Tibial nerve (tissue), 4 donors: ENCODE measurements at regions not wholly inside any gene's neighbourhood (a gene's known extent, or its start where the extent isn't known, plus 50 kb on each side); places are given as distances from the start of the nearest gene placed in this dataset.

Experiments used
- DNase-seq, 2 donors: peaks; one replicate each; pipeline ENCODE4 v3.0.0-alpha.2; 2019; ENCODE audit warnings: low spot score in 2 of 2
- H3K27ac ChIP-seq, 4 donors: fragments of 200-600 bp; sonication (generic) in 3 of 4; one replicate each; pipeline ENCODE4 v1.5.1; 2017 to 2019; ENCODE audit warnings: mild to moderate bottlenecking in 1 of 4
- H3K27me3 ChIP-seq, 2 donors: fragments of 200-600 bp; sonication (generic) in 1 of 2; one replicate each; pipeline versions ENCODE4 v1.5.1 to v1.6.0; 2017 to 2019
- H3K36me3 ChIP-seq, 3 donors: fragments of 200-600 bp; sonication (generic); one replicate each; pipeline ENCODE4 v1.5.1; 2018 to 2019
- H3K4me1 ChIP-seq, 4 donors: fragments of 200-600 bp; sonication (generic) in 3 of 4; one replicate each; pipeline ENCODE4 v1.5.1; 2017 to 2019
- H3K4me3 ChIP-seq, 4 donors: fragments of 200-600 bp; sonication (generic) in 3 of 4; one replicate each; pipeline ENCODE4 v1.5.1; 2017 to 2019; ENCODE audit warnings: mild to moderate bottlenecking in 1 of 4, moderate library complexity in 1 of 4
- H3K9me3 ChIP-seq, 4 donors: fragments of 200-600 bp; sonication (generic) in 3 of 4; one replicate each; pipeline ENCODE4 v1.5.1; 2017 to 2019
- CTCF ChIP-seq, 5 experiments: fragments of 200-600 bp in 3 of 5; fragments of 450-650 bp in 2 of 5; sonication (generic) in 3 of 5; IDR thresholded peaks; one replicate each; pipeline ENCODE4 v1.5.1; 2016 to 2019; ENCODE audit warnings: antibody characterized with exemption in 5 of 5, mild to moderate bottlenecking in 3 of 5, moderate library complexity in 2 of 5
- EP300 ChIP-seq, 2 donors: sonication (generic); formaldehyde crosslinking; IDR thresholded peaks; one replicate each; pipeline ENCODE4 v1.6.1; 2017; ENCODE audit warnings: antibody characterized with exemption in 2 of 2, mild to moderate bottlenecking in 1 of 2
- POLR2A ChIP-seq, 2 donors: fragments of 450-650 bp; IDR thresholded peaks; one replicate each; pipeline ENCODE4 v1.6.1; 2017; ENCODE audit warnings: antibody characterized with exemption in 2 of 2, mild to moderate bottlenecking in 2 of 2, moderate library complexity in 2 of 2
- WGBS, 2 donors: methylation state at CpG; one replicate each; pipeline ENCODE4 v1.1.5; 2018; 5-methylcytosine and 5-hydroxymethylcytosine counted together

- WGBS, 2 donors = 75 to 76% methylated on average over 9 of the region's 9 CpGs
- no peaks in the 10 kb centered on the region for H3K36me3 ChIP-seq
- DNase-seq = no peak
- no peaks in the 10 kb centered on the region for H3K27me3 ChIP-seq
- no peak for TF ChIP-seq POLR2A (IDR thresholded peaks at IDR 0.05)
- TF ChIP-seq EP300 (IDR thresholded peaks at IDR 0.05) = no peak
- no peak for TF ChIP-seq CTCF (IDR thresholded peaks at IDR 0.05)
- H3K4me1 ChIP-seq = no peaks in the 10 kb centered on the region
- no peak overlapping the region for H3K27ac ChIP-seq
- H3K4me3 ChIP-seq = no peak overlapping the region
- H3K9me3 ChIP-seq = peaks cover 0 to 10% (median 0%) of the 10 kb centered on the region in 4 donors
These were observed 141.5 kb downstream of the AACS start for GRCh38 chr12:125206711-125207110.

- Histone ChIP-seq H3K9me3 (no peaks in the 10 kb centered on the region), H3K27ac (no peak overlapping the region), H3K4me1 (no peaks in the 10 kb centered on the region), H3K27me3 (no peaks in the 10 kb centered on the region), H3K4me3 (no peak overlapping the region), H3K36me3 (no peaks in the 10 kb centered on the region)
- TF ChIP-seq POLR2A (IDR thresholded peaks at IDR 0.05) = no peak
- TF ChIP-seq CTCF (IDR thresholded peaks at IDR 0.05) = no peak
- TF ChIP-seq EP300 (IDR thresholded peaks at IDR 0.05) = no peak
- 75 to 77% methylated on average over 5 of the region's 5 CpGs for WGBS, 2 donors
- no peak for DNase-seq
These were observed 143.1 kb downstream of the AACS start for GRCh38 chr12:125208334-125208733.

- 68 to 74% methylated on average over 12 of the region's 12 CpGs for WGBS, 2 donors
- Histone ChIP-seq H3K9me3 (no peaks in the 10 kb centered on the region), H3K27ac (no peak overlapping the region), H3K4me1 (no peaks in the 10 kb centered on the region), H3K4me3 (no peak overlapping the region), H3K27me3 (no peaks in the 10 kb centered on the region), H3K36me3 (no peaks in the 10 kb centered on the region)
- no peak for DNase-seq
- TF ChIP-seq POLR2A (IDR thresholded peaks at IDR 0.05) (no peak), CTCF (IDR thresholded peaks at IDR 0.05) (no peak), EP300 (IDR thresholded peaks at IDR 0.05) (no peak)
These were observed 143.7 kb downstream of the AACS start for GRCh38 chr12:125208942-125209341.

- WGBS, 2 donors = 76 to 77% methylated on average over 8 of the region's 8 CpGs
- no peaks in the 10 kb centered on the region for H3K4me1 ChIP-seq
- H3K27ac ChIP-seq = no peak overlapping the region
- no peaks in the 10 kb centered on the region for H3K27me3 ChIP-seq
- no peaks in the 10 kb centered on the region for H3K36me3 ChIP-seq
- TF ChIP-seq POLR2A (IDR thresholded peaks at IDR 0.05) (no peak), CTCF (IDR thresholded peaks at IDR 0.05) (no peak), EP300 (IDR thresholded peaks at IDR 0.05) (no peak)
- H3K9me3 ChIP-seq = peaks cover 0 to 11% (median 0%) of the 10 kb centered on the region in 4 donors
- DNase-seq = no peak
- H3K4me3 ChIP-seq = no peak overlapping the region
These were observed 145.0 kb downstream of the AACS start for GRCh38 chr12:125210104-125210755.

GRCh38 chr12:125211464-125211863, 146.2 kb downstream of the AACS start:
- no peaks in the 10 kb centered on the region for H3K36me3 ChIP-seq
- peaks cover 0 to 11% (median 0%) of the 10 kb centered on the region in 4 donors for H3K9me3 ChIP-seq
- H3K27ac ChIP-seq = no peak overlapping the region
- H3K27me3 ChIP-seq = no peaks in the 10 kb centered on the region
- no peak for DNase-seq
- 71 to 73% methylated on average over 7 of the region's 7 CpGs for WGBS, 2 donors
- no peak for TF ChIP-seq EP300 (IDR thresholded peaks at IDR 0.05)
- no peak for TF ChIP-seq POLR2A (IDR thresholded peaks at IDR 0.05)
- no peak for TF ChIP-seq CTCF (IDR thresholded peaks at IDR 0.05)
- H3K4me3 ChIP-seq = no peak overlapping the region
- no peaks in the 10 kb centered on the region for H3K4me1 ChIP-seq
